ENCODE measurements at regions not wholly inside any gene's neighbourhood (a gene's known extent, or its start where the extent isn't known, plus 50 kb on each side); places are given as distances from the start of the nearest gene placed in this dataset.
"Not testable (repeated sequence)": the region's sequence is repeated elsewhere in the genome, so short reads cannot be mapped to it uniquely, and the experiment has no call there.

GRCh38 chr14:37888234-37888633 lies 292.8 kb downstream of the TTC6 start:
- DNase-seq (ENCODE audit: low spot score): no peak
- Histone ChIP-seq H3K4me3 (ENCODE audit: low read depth, low read length, poor library complexity, severe bottlenecking) (no peak overlapping the region), H3K27me3 (replicated peaks; ENCODE audit: insufficient read depth, low read depth, low read length, poor library complexity) (no peaks in the 10 kb centered on the region), H3K9me3 (ENCODE audit: low read depth, low read length, poor library complexity, severe bottlenecking) (no peaks in the 10 kb centered on the region), H3K27ac (ENCODE audit: low read depth, low read length, poor library complexity, severe bottlenecking) (no peak overlapping the region), H3K36me3 (ENCODE audit: insufficient read depth, low read length, poor library complexity, severe bottlenecking) (no peaks in the 10 kb centered on the region), H3K4me1 (ENCODE audit: insufficient read depth, low read length, poor library complexity, severe bottlenecking) (peaks cover 4% of the 10 kb centered on the region)
- BruUV-seq (replicated peaks): no TSS peak
- intact Hi-C loops (cut with micrococcal nuclease; ENCODE audit: unreplicated experiment): no loop called here
- TF ChIP-seq EZH2 (IDR thresholded peaks at IDR 0.05; ENCODE audit: borderline replicate concordance, low read depth, low read length, poor library complexity, severe bottlenecking): no peak
- TF ChIP-seq, protein P1, sequence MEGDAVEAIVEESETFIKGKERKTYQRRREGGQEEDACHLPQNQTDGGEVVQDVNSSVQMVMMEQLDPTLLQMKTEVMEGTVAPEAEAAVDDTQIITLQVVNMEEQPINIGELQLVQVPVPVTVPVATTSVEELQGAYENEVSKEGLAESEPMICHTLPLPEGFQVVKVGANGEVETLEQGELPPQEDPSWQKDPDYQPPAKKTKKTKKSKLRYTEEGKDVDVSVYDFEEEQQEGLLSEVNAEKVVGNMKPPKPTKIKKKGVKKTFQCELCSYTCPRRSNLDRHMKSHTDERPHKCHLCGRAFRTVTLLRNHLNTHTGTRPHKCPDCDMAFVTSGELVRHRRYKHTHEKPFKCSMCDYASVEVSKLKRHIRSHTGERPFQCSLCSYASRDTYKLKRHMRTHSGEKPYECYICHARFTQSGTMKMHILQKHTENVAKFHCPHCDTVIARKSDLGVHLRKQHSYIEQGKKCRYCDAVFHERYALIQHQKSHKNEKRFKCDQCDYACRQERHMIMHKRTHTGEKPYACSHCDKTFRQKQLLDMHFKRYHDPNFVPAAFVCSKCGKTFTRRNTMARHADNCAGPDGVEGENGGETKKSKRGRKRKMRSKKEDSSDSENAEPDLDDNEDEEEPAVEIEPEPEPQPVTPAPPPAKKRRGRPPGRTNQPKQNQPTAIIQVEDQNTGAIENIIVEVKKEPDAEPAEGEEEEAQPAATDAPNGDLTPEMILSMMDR (conservative IDR thresholded peaks at IDR 0.05; ENCODE audit: low read depth, low read length): no peak
- CTCF ChIA-PET: no interaction called here
- POLR2A ChIA-PET (ENCODE audit: low non-redundant PET): no interaction called here

- peak; percentile 33 for DNase-seq (ENCODE audit: low spot score)
- no peaks in the 10 kb centered on the region for H3K27me3 ChIP-seq (replicated peaks; ENCODE audit: insufficient read depth, low read depth, low read length, poor library complexity)
- ChIA-PET POLR2A (ENCODE audit: low non-redundant PET) (no interaction called here), CTCF (no interaction called here)
- no TSS peak for BruUV-seq (replicated peaks)
- no peak overlapping the region for H3K4me3 ChIP-seq (ENCODE audit: low read depth, low read length, poor library complexity, severe bottlenecking)
- no peaks in the 10 kb centered on the region for H3K36me3 ChIP-seq (ENCODE audit: insufficient read depth, low read length, poor library complexity, severe bottlenecking)
- no peak overlapping the region for H3K27ac ChIP-seq (ENCODE audit: low read depth, low read length, poor library complexity, severe bottlenecking)
- intact Hi-C loops (cut with micrococcal nuclease; ENCODE audit: unreplicated experiment): no loop called here
- no peak for TF ChIP-seq EZH2 (IDR thresholded peaks at IDR 0.05; ENCODE audit: borderline replicate concordance, low read depth, low read length, poor library complexity, severe bottlenecking)
- TF ChIP-seq, protein P1 (conservative IDR thresholded peaks at IDR 0.05; ENCODE audit: low read depth, low read length): no peak
- no peaks in the 10 kb centered on the region for H3K9me3 ChIP-seq (ENCODE audit: low read depth, low read length, poor library complexity, severe bottlenecking)
- peaks cover 4% of the 10 kb centered on the region for H3K4me1 ChIP-seq (ENCODE audit: insufficient read depth, low read length, poor library complexity, severe bottlenecking)
Observed at GRCh38 chr14:37889087-37889486, 293.7 kb downstream of the TTC6 start.

GRCh38 chr14:37890095-37890494 lies 294.7 kb downstream of the TTC6 start:
- Histone ChIP-seq H3K27me3 (replicated peaks; ENCODE audit: insufficient read depth, low read depth, low read length, poor library complexity) (no peaks in the 10 kb centered on the region), H3K9me3 (ENCODE audit: low read depth, low read length, poor library complexity, severe bottlenecking) (no peaks in the 10 kb centered on the region), H3K4me3 (ENCODE audit: low read depth, low read length, poor library complexity, severe bottlenecking) (no peak overlapping the region), H3K27ac (ENCODE audit: low read depth, low read length, poor library complexity, severe bottlenecking) (no peak overlapping the region), H3K36me3 (ENCODE audit: insufficient read depth, low read length, poor library complexity, severe bottlenecking) (no peaks in the 10 kb centered on the region), H3K4me1 (ENCODE audit: insufficient read depth, low read length, poor library complexity, severe bottlenecking) (peaks cover 4% of the 10 kb centered on the region)
- BruUV-seq (replicated peaks): no TSS peak
- ChIA-PET CTCF (no interaction called here), POLR2A (ENCODE audit: low non-redundant PET) (no interaction called here)
- no peak for TF ChIP-seq EZH2 (IDR thresholded peaks at IDR 0.05; ENCODE audit: borderline replicate concordance, low read depth, low read length, poor library complexity, severe bottlenecking)
- TF ChIP-seq, protein P1 (conservative IDR thresholded peaks at IDR 0.05; ENCODE audit: low read depth, low read length): peak; percentile 48
- DNase-seq (ENCODE audit: low spot score): peak; percentile 11
- intact Hi-C loops (cut with micrococcal nuclease; ENCODE audit: unreplicated experiment): no loop called here

DNA sequence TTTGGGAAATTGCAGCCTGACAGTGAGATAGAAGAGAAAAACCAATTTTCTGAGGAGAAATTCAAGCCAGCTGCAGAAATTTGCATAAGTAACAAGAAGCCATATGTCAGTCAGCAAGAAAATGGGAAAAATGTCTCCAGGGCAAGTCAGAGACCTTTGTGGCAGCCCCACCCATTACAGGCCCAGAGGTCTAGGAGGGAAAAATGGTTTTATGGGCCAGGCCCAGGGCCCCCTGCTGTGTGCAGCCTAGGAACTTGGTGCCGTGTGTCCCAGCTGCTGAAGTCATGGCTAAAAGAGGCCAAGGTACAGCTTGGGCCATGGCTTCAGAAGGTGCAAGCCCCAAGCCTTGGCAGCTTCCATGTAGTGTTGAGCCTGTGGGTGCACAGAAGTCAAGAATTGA lies 296.1 kb downstream of the TTC6 start:
- POLR2A ChIA-PET (ENCODE audit: low non-redundant PET); CTCF ChIA-PET: not testable (repeated sequence)

More for the DNA sequence above, 296.1 kb downstream of the TTC6 start:
- DNase-seq (ENCODE audit: low spot score); intact Hi-C loops (cut with micrococcal nuclease; ENCODE audit: unreplicated experiment); H3K27ac ChIP-seq (ENCODE audit: low read depth, low read length, poor library complexity, severe bottlenecking); BruUV-seq (replicated peaks); H3K36me3 ChIP-seq (ENCODE audit: insufficient read depth, low read length, poor library complexity, severe bottlenecking); H3K9me3 ChIP-seq (ENCODE audit: low read depth, low read length, poor library complexity, severe bottlenecking); H3K27me3 ChIP-seq (replicated peaks; ENCODE audit: insufficient read depth, low read depth, low read length, poor library complexity); H3K4me1 ChIP-seq (ENCODE audit: insufficient read depth, low read length, poor library complexity, severe bottlenecking); H3K4me3 ChIP-seq (ENCODE audit: low read depth, low read length, poor library complexity, severe bottlenecking): not testable (repeated sequence)
